Right lobe of liver (tissue), 4 donors: ENCODE measurements at regions not wholly inside any gene's neighbourhood (a gene's known extent, or its start where the extent isn't known, plus 50 kb on each side); places are given as distances from the start of the nearest gene placed in this dataset.
"Not testable (repeated sequence)": the region's sequence is repeated elsewhere in the genome, so short reads cannot be mapped to it uniquely, and the experiment has no call there.

ENCODE experiments used
- POLR2A ChIP-seq: fragments of 450-650 bp; IDR thresholded peaks from one replicate; pipeline ENCODE4 v1.6.1; 2017; ENCODE audit warnings: antibody characterized with exemption, mild to moderate bottlenecking
- TF ChIP-seq, protein P1 (sequence below), 4 donors: fragments of 200-600 bp in 3 of 4; fragments of 450-650 bp in 1 of 4; IDR thresholded peaks; one replicate each; pipeline versions ENCODE4 v1.5.1 to v1.8.0; 2016 to 2022; ENCODE audit warnings: antibody characterized with exemption in 4 of 4, mild to moderate bottlenecking in 2 of 4
- donor health status: DM: no; HTN: no; CAD: no.
- donor health status: DM: no; HTN: no; CAD: no.
- donor health status: DM: no; HTN: yes; CAD: no.

DNA sequence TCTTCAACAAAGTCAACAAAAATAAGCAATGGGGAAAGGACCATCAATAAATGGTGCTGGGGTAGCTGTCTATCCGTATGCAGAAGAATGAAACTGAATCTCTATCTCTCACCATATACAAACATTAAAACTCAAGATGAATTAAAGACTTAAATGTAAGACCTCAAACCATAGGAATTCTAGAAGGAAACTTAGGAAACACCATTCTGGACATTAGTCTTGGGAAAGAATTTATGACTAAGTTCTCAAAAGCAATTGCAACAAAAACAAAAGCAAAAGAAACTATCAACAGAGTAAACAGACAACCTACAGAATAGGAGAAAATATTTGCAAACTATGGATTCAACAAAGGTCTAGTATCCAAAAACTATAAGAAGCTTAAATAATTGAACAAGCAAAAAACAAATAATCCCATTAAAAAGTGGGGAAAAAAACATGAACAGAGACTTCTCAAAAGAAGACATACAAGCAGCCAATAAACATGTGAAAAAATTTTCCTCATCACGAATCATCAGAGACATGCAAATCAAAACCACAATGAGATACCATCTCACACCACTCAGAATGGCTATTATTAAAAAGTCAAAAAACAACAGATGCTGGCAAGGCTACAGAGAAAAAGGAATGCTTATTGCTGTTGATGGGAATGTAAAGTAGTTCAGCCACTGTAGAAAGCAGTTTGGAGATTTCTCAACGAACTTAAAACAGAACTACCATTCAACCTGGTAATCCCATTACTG is 266.1 kb upstream of the DAAM1 start:
- TF ChIP-seq POLR2A = not testable (repeated sequence)
- TF ChIP-seq, protein P1, sequence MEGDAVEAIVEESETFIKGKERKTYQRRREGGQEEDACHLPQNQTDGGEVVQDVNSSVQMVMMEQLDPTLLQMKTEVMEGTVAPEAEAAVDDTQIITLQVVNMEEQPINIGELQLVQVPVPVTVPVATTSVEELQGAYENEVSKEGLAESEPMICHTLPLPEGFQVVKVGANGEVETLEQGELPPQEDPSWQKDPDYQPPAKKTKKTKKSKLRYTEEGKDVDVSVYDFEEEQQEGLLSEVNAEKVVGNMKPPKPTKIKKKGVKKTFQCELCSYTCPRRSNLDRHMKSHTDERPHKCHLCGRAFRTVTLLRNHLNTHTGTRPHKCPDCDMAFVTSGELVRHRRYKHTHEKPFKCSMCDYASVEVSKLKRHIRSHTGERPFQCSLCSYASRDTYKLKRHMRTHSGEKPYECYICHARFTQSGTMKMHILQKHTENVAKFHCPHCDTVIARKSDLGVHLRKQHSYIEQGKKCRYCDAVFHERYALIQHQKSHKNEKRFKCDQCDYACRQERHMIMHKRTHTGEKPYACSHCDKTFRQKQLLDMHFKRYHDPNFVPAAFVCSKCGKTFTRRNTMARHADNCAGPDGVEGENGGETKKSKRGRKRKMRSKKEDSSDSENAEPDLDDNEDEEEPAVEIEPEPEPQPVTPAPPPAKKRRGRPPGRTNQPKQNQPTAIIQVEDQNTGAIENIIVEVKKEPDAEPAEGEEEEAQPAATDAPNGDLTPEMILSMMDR (IDR thresholded peaks at IDR 0.05) = not testable (repeated sequence)
